ENCODE measurements at regions not wholly inside any gene's neighbourhood (a gene's known extent, or its start where the extent isn't known, plus 50 kb on each side); places are given as distances from the start of the nearest gene placed in this dataset.
A peak's percentile ranks its signal among the peaks of the same experiment; 100 is the strongest.
"Not testable (repeated sequence)": the region's sequence is repeated elsewhere in the genome, so short reads cannot be mapped to it uniquely, and the experiment has no call there.

GRCh38 chr19:21607449-21607848 is 102.0 kb downstream of the ZNF429 start:
- H3K4me3 ChIP-seq = no peak overlapping the region
- H3K9me3 ChIP-seq = no peaks in the 10 kb centered on the region
- peaks cover 15 to 29% (median 24%) of the 10 kb centered on the region in 3 donors for H3K4me1 ChIP-seq
- intact Hi-C loops (cut with DNase I) = no loop called here
- H3K27me3 ChIP-seq = no peaks in the 10 kb centered on the region
- WGBS, 2 donors = 72 to 75% methylated on average over 4 of the region's 4 CpGs
- FAIRE-seq (no peak), DNase-seq (no peak), ATAC-seq (no peak)
- TF ChIP-seq CTCF (IDR thresholded peaks at IDR 0.05) = no peak
- H3K27ac ChIP-seq = peak overlapping the region in 1 of 4 donors; percentile 4
- H3K36me3 ChIP-seq = no peaks in the 10 kb centered on the region

GRCh38 chr19:21607011-21607410 is 101.6 kb downstream of the ZNF429 start:
- peaks cover 19 to 33% (median 24%) of the 10 kb centered on the region in 3 donors for H3K4me1 ChIP-seq
- DNase-seq; H3K9me3 ChIP-seq; H3K27ac ChIP-seq; H3K27me3 ChIP-seq; FAIRE-seq; H3K36me3 ChIP-seq; ATAC-seq; H3K4me3 ChIP-seq; intact Hi-C loops (cut with DNase I): not testable (repeated sequence)
- WGBS, 2 donors = 87 to 91% methylated on average over 7 to 25 of the region's 31 CpGs

GRCh38 chr19:21606326-21606725 is 100.9 kb downstream of the ZNF429 start:
- H3K4me1 ChIP-seq = peaks cover 26 to 38% (median 28%) of the 10 kb centered on the region in 3 donors
- H3K9me3 ChIP-seq; ATAC-seq; H3K27ac ChIP-seq; H3K36me3 ChIP-seq; FAIRE-seq; intact Hi-C loops (cut with DNase I); DNase-seq; H3K27me3 ChIP-seq; H3K4me3 ChIP-seq: not testable (repeated sequence)
- 72 to 77% methylated on average over 2 of the region's 5 CpGs for WGBS, 2 donors

GRCh38 chr19:21604951-21605476 is 99.6 kb downstream of the ZNF429 start:
- ATAC-seq (peak; percentile 25 to 56 (median 55)), FAIRE-seq (no peak), DNase-seq (peak in 3 of 6 donors; percentile 33 to 56 (median 42))
- Histone ChIP-seq H3K27me3 (no peaks in the 10 kb centered on the region), H3K9me3 (no peaks in the 10 kb centered on the region), H3K36me3 (no peaks in the 10 kb centered on the region), H3K27ac (peak overlapping the region; percentile 53 to 88 (median 77)), H3K4me3 (peak overlapping the region; percentile 7 to 36 (median 18)), H3K4me1 (peaks cover 26 to 38% (median 33%) of the 10 kb centered on the region in 3 donors)
- WGBS, 2 donors = 2 to 9% methylated on average over 8 of the region's 8 CpGs
- intact Hi-C loops (cut with DNase I) = no loop called here
- no peak for TF ChIP-seq CTCF (IDR thresholded peaks at IDR 0.05)
